Gastrocnemius medialis (tissue), 4 donors: ENCODE measurements at regions not wholly inside any gene's neighbourhood (a gene's known extent, or its start where the extent isn't known, plus 50 kb on each side); places are given as distances from the start of the nearest gene placed in this dataset.
"Not testable (repeated sequence)": the region's sequence is repeated elsewhere in the genome, so short reads cannot be mapped to it uniquely, and the experiment has no call there.

Experiments used
- CTCF ChIP-seq, 5 experiments: fragments of 450-650 bp in 3 of 5; fragments of 200-600 bp in 2 of 5; sonication (generic) in 2 of 5; IDR thresholded peaks in 4 of 5; conservative IDR thresholded peaks in 1 of 5; 1 replicate in 4 of 5; 2 replicates in 1 of 5; pipeline ENCODE4 v1.5.1; 2016 to 2019; ENCODE audit warnings: antibody characterized with exemption in 5 of 5, mild to moderate bottlenecking in 3 of 5, moderate library complexity in 3 of 5
- POLR2A ChIP-seq, 2 donors: fragments of 450-650 bp; IDR thresholded peaks; one replicate each; pipeline ENCODE4 v1.6.1; 2017; ENCODE audit warnings: antibody characterized with exemption in 2 of 2, mild to moderate bottlenecking in 2 of 2, moderate library complexity in 2 of 2

- not testable (repeated sequence) for TF ChIP-seq CTCF (IDR thresholded peaks at IDR 0.05 in 4 of 5, conservative IDR thresholded peaks at IDR 0.05 in 1 of 5); POLR2A (IDR thresholded peaks at IDR 0.05)
These were observed 713.7 kb upstream of the TPTE start for GRCh38 chr21:9807675-9808074.
